ENCODE measurements at regions not wholly inside any gene's neighbourhood (a gene's known extent, or its start where the extent isn't known, plus 50 kb on each side); places are given as distances from the start of the nearest gene placed in this dataset.

DNA sequence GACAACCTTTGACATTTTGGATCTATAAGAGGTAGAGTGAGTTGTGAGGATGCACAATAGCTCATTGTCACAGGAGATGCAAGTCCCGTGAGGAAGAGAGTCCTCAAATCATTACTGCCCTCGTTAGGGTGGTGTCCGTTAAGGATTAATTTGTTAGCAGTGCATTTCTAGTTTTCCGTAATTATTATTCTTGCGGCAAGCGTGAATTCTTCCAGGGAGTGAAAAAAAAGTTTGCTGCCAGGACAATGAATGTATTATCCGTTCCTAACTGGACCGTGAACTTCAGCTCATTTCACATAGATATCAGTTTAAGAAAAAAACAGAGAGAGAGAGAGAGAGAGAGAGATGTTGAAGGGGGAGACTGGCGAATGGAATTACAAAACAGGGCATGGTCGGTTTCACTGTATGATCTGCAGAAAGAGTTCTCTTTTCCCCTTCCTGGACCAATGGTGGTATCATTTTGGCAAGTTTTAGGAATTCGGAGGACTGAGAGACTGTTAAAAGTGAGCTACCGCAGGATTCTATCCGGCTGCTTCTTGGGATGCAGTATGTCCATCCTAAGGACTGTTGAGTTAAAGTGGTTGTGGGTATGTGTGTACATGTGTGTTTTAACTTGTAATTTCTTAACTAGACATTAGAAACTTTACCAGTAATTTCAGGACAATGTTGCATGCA is 216.0 kb upstream of the NFIA start:
- TF ChIP-seq, protein P1, sequence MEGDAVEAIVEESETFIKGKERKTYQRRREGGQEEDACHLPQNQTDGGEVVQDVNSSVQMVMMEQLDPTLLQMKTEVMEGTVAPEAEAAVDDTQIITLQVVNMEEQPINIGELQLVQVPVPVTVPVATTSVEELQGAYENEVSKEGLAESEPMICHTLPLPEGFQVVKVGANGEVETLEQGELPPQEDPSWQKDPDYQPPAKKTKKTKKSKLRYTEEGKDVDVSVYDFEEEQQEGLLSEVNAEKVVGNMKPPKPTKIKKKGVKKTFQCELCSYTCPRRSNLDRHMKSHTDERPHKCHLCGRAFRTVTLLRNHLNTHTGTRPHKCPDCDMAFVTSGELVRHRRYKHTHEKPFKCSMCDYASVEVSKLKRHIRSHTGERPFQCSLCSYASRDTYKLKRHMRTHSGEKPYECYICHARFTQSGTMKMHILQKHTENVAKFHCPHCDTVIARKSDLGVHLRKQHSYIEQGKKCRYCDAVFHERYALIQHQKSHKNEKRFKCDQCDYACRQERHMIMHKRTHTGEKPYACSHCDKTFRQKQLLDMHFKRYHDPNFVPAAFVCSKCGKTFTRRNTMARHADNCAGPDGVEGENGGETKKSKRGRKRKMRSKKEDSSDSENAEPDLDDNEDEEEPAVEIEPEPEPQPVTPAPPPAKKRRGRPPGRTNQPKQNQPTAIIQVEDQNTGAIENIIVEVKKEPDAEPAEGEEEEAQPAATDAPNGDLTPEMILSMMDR (IDR thresholded peaks at IDR 0.05; ENCODE audit: low read depth, low read length): no peak
- Histone ChIP-seq H3K9me3 (ENCODE audit: control insufficient read depth, insufficient read depth, low read length) (no peaks in the 10 kb centered on the region), H3K27ac (ENCODE audit: low read depth, low read length) (no peak overlapping the region), H3K27me3 (ENCODE audit: control insufficient read depth, insufficient read depth, low read length) (peaks cover 12% of the 10 kb centered on the region), H3K4me3 (ENCODE audit: low read depth, low read length) (no peak overlapping the region)
- DNase-seq (ENCODE audit: low read depth, low spot score): no peak
- POLR2A ChIA-PET: no interaction called here
- CTCF ChIA-PET: interaction anchor here (1.4 kb wide), 1 partner anchor 18 kb away, joined by 5 read pairs; no protein-coding TSS in a partner anchor

DNA sequence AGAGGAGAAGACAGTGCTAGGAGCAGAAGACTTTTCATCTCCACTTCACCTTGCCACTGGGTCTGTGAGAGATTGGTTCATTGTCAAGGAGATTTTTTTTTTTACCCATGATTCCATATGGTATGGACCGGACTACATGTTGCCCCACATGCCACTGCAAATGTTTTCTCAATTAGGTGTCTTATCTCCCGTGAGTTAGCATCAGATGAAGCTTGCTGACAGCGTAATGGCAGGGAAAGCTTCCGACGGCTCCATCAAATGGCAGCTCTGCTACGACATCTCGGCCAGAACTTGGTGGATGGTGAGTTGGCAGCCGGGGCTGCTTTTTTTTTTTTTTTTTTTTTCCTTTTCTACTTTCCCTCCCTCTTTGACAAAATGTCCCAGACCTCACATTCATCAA is 217.2 kb upstream of the NFIA start:
- DNase-seq (ENCODE audit: low read depth, low spot score): no peak
- Histone ChIP-seq H3K27me3 (ENCODE audit: control insufficient read depth, insufficient read depth, low read length) (peaks cover 12% of the 10 kb centered on the region), H3K27ac (ENCODE audit: low read depth, low read length) (no peak overlapping the region), H3K4me3 (ENCODE audit: low read depth, low read length) (no peak overlapping the region), H3K9me3 (ENCODE audit: control insufficient read depth, insufficient read depth, low read length) (no peaks in the 10 kb centered on the region)
- CTCF ChIA-PET: no interaction called here
- POLR2A ChIA-PET: no interaction called here
- TF ChIP-seq, protein P1 (IDR thresholded peaks at IDR 0.05; ENCODE audit: low read depth, low read length): no peak

DNA sequence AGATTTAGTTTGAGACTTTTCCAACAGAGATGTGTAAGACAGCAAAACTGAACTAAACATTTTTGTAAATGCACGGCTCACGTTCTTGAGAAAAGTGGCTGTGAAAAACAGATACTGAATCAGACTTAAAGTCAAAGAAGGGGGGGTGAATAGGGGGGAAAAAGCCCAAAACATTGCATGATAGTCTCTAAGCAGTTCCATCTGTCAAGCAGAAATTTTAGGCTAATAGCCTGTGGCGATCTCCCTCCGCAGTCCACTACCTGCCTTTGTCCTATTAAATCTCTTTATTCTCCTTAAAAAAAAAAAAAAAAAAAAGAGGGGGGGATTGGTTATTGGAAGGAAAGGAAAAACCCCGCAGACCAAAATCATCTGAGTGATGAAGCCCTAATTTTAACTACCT is 217.6 kb upstream of the NFIA start:
- Histone ChIP-seq H3K9me3 (ENCODE audit: control insufficient read depth, insufficient read depth, low read length) (no peaks in the 10 kb centered on the region), H3K27ac (ENCODE audit: low read depth, low read length) (no peak overlapping the region), H3K4me3 (ENCODE audit: low read depth, low read length) (no peak overlapping the region), H3K27me3 (ENCODE audit: control insufficient read depth, insufficient read depth, low read length) (peaks cover 12% of the 10 kb centered on the region)
- TF ChIP-seq, protein P1 (IDR thresholded peaks at IDR 0.05; ENCODE audit: low read depth, low read length): no peak
- no peak for DNase-seq (ENCODE audit: low read depth, low spot score)
- ChIA-PET POLR2A (no interaction called here), CTCF (no interaction called here)

DNA sequence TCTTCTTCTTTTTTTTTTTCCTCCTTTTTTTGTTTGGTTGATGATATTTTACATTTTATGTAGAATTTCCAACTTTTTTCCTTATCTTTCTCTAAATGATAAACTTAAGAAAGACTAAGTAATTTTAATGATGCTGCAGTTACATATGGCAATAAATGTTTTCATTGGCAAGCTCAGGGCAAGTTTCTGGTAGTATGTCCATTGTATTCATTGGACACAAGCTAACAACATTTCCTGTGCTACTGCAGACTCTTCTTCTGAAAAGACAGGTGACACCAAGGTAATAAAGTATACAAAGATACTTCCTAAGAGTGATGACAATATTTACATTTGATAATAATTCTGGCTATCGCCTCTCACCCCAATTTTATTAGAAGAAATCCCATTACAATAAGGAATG is 219.2 kb upstream of the NFIA start:
- peaks cover 12% of the 10 kb centered on the region for H3K27me3 ChIP-seq (ENCODE audit: control insufficient read depth, insufficient read depth, low read length)
- DNase-seq (ENCODE audit: low read depth, low spot score): no peak
- TF ChIP-seq, protein P1 (IDR thresholded peaks at IDR 0.05; ENCODE audit: low read depth, low read length): no peak
- ChIA-PET POLR2A (no interaction called here), CTCF (no interaction called here)
- H3K27ac ChIP-seq (ENCODE audit: low read depth, low read length): no peak overlapping the region
- H3K9me3 ChIP-seq (ENCODE audit: control insufficient read depth, insufficient read depth, low read length): no peaks in the 10 kb centered on the region
- H3K4me3 ChIP-seq (ENCODE audit: low read depth, low read length): no peak overlapping the region

DNA sequence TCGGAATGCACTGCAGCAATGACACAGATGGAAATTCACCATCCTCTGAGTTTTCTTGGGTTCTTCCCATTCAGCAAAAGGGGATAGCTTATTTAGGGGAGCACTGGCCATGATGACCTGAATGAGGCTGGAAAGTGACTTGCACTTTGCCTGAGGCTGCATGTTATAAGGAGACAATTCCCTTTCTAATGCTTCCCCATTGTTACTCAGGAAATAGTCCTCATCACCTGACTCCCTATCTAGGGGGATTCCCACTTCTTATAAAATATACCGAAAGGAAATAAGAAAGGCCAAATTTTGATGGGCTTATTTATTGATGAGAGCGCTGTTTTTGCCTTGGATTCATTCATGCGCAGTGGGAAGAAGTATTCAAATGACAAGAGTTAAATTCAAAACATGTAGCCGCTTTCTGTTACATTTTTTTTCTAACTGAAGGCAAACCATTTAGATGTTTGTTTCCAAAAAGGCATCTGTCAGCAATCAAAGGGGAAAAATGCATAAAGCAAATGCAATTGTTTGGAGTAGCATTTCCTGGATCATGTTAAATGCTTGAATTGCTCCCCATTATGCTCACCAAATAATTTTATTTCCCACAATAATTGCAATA is 220.3 kb upstream of the NFIA start:
- POLR2A ChIA-PET: no interaction called here

More for the DNA sequence above, 220.3 kb upstream of the NFIA start:
- H3K27me3 ChIP-seq (ENCODE audit: control insufficient read depth, insufficient read depth, low read length): peaks cover 12% of the 10 kb centered on the region
- CTCF ChIA-PET: no interaction called here
- DNase-seq (ENCODE audit: low read depth, low spot score): no peak
- H3K27ac ChIP-seq (ENCODE audit: low read depth, low read length): no peak overlapping the region
- TF ChIP-seq, protein P1 (IDR thresholded peaks at IDR 0.05; ENCODE audit: low read depth, low read length): no peak
- no peak overlapping the region for H3K4me3 ChIP-seq (ENCODE audit: low read depth, low read length)
- H3K9me3 ChIP-seq (ENCODE audit: control insufficient read depth, insufficient read depth, low read length): no peaks in the 10 kb centered on the region
